SH-SY5Y (cell line): ENCODE measurements at regions not wholly inside any gene's neighbourhood (a gene's known extent, or its start where the extent isn't known, plus 50 kb on each side); places are given as distances from the start of the nearest gene placed in this dataset.

ENCODE experiments used
- GATA2 ChIP-seq: IDR thresholded peaks from 2 replicates; pipeline ENCODE4 v1.6.1; 2011; ENCODE audit warnings: mild to moderate bottlenecking, low read depth, low read length
- GATA3 ChIP-seq: IDR thresholded peaks from 2 replicates; pipeline ENCODE4 v1.6.1; 2011; ENCODE audit warnings: low read depth, mild to moderate bottlenecking, low read length, moderate library complexity

DNA sequence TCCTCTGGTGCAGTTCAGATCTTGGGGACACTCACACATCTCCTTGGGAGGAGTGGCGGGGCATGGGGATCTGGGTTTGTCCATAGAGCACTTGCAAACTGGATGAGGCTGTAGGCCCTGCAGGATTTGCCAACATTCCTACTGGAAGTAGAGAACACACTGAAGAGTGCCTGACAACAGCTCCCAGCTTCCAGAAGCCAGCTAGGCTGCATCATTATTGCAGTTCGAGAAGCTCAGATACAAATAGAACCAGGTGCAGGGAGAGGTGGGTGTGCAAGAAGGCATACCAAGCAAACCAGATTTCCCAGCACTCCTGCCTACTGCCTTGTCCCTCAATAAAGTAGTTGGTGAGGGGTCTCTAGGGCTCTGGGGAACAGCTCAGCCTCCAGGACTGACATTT lies 52.5 kb downstream of the RHOB start:
- TF ChIP-seq GATA2 (no peak), GATA3 (no peak)

DNA sequence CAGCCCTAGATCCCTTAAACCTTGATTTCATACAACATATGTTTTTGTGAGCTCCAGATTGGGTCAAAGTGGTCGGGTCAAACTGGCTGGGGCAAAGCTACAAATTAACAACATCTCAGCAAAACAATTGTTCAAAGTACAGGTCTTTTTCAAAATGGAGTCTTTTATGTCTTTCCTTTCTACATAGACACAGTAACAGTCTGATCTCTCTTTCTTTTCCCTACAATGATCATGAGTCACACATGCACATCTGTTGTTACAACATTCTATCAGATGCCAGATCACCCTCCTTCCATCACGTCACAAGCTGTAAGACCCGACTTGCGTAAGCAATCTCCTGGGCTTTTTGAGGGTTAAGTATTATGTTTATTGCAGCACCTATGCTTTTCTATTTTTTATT lies 55.1 kb downstream of the RHOB start:
- TF ChIP-seq GATA2, result no peak
- TF ChIP-seq GATA3, result no peak

DNA sequence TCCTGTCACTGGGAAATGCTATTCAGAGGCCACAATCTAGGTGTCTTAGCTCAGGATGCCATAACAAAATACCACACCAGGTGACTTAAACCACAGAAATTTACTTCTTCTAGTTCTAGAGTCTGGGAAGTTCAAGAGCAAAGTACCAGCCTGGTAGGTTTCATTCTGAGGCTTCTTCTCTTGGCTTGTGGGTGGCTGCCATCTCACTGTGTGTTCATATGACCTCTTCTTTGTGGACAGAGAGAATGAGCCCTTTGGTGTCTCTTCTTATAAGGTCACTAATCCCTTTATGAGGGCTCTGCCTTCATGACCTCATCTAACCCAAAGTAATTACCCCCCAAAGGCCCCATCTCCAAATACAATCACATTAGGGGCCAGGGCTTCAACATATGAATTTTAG lies 57.3 kb downstream of the RHOB start:
- TF ChIP-seq GATA3 (no peak), GATA2 (no peak)

DNA sequence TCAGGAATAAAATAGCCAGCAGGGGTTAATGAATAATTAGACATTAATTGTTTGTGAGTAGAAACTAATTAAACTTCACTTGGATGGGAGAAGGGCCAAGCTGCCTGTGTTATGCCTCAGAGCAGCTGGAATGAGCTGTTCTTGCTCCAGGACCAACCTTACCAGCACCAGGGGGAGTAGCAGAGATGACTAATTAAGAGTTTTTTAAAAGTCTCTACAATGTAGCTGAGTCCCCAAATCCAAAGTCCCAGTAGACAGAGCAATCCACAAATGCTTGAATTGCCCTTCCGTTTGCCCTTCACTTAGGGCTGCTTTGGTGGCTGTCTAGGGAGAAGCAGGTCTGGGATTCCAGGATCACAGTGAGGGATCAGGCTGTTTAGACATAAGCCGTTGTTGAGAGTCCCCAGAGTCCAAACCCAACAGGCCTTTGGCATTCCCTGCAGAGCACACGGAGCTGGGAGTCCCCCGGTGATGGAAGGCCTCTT lies 59.4 kb downstream of the RHOB start:
- no peak for TF ChIP-seq GATA2
- no peak for TF ChIP-seq GATA3

DNA sequence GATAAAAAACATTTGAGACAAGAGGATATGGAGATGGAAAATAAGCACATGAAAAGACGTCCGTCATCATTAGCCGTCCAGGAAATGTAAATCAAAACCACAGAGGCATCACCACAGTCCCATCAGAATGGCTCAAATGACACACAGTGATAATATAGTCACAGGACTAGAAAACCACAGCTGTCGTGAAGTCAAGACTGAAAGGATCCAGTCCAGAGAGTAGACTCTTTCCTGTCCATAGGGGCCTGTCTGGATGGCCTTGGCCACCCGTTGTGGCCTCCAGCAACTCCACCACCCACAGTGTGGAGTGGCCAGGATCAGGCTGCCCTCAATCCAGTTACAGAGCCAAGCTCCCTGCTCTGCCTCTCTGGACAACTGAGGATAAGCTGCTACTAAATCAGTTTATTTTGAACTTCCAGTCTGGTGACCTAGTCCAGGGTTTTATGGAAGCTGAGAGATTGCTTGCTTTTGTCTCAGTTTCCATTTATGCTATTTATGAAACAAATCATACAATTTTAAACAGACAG lies 60.4 kb downstream of the RHOB start:
- TF ChIP-seq GATA2 (no peak), GATA3 (no peak)

DNA sequence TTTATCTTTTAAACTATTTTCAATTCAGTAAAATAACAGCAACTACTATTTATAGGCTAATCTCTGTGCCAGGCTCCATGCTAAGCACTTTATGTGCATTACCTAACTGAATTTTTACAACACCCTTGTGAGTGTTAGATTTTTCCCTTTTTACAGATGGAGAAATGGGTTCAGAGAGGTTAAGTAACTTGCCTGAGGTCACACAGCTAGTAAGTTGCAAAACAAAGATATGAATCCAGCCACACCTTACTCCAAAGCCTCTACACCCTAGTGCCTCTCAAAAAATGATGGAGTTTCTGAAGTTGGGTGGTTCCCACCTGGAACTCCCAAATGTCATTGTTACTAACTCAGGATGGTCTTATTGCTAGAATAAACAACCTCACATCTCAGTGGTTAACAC lies 60.8 kb downstream of the RHOB start:
- TF ChIP-seq GATA2 (no peak), GATA3 (no peak)

DNA sequence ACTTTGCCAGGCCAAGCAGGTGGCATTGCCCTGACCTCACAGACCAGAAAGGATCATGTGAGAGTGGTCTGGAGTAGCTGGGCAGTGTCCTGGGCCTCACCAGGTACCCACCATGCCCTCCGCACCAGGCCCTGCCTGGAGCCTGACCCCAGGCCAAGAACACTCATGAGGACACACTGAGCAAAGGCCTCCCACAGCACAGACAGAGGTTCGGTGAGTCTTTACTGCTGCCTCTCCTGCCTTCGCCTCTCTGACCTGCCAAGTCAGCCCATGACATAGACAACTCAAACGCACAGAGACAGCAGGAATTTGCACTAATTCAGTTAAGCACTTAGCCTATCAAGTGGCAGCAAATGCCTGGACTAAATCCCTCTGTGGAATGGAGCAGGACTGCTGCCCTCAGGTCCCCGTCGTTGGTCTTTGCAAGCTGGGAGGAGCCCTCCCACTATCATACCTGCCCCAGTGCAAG lies 62.5 kb downstream of the RHOB start:
- TF ChIP-seq GATA2 (no peak), GATA3 (no peak)

DNA sequence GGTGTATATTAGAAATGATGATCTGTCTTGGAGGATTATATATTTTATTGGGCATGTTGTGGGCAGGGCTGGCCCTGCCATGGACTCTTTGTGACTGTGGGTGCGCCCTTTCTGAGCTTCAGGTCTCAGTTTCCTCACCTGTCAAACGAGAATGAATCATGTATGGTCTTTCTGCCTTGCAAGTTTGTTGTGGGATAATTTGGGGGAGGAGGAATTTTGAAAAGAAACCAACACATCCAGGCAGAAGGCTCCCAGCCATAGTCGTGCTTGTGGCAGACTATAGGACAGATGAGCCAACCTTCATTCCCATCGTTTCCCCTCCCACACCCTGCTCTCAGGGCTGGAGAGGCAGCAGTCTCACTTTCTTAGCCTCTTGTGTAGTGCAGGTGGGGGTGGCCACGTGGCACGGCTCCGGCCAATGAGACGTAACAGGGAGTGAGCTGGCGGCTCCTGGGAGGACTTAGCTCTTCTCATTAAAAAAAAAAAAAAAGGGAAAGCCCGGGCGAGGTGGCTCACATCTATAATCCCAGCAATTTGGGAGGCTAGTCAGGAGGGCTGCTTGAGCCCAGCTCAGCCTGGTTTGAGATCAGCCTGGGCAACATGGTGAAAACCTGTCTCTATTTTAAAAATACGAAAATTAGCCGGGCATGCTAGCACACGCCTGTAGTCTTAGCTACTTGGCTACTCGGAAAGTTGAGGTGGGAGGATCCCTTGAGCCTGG lies 63.1 kb downstream of the RHOB start:
- TF ChIP-seq GATA3, result no peak
- TF ChIP-seq GATA2, result no peak

DNA sequence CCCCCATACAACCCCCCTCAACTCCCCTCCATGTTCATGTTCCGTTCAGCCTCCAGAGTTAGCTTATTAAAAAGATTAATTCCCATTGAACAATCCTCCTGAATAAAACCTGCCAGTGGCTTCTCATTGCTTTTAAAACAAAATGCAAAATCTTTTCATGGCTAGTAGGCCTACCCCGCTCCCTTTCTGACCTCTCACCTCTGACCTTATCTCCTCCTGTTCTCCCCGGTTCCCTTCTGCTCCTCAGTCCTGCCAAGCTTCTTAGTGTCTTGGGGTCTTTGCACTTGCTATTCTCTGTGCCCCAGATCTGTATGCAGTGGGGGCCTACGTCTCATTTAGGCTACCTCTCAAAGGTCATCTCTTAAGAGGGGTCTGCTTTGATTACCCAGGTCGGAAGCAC lies 64.3 kb downstream of the RHOB start:
- TF ChIP-seq GATA2 (no peak), GATA3 (no peak)

DNA sequence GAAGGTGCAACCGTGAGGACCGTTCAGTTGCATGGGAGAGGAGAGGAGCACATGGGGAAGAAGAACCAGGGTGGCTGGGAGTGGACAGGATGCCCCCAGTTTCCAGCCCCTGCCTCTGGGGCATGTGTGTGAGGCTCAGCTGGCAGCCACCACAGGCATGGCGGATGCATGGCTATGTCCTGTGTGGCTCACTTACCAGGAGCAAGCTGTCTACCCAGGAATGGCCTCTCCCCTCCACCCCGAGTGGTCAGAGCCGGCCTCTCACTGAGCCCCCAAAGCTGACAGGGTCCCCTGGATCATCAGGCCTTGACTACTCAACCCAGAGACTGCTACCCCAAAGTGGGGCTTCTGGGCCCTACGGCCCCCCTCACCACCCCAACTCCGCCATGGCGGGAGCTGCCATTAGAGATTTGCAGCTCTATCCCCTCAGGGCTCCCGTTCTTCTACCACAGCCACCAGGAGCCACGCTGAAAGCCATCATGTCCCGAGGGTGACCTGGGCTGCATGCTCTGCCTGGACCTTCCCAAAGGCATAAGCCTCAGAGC lies 65.3 kb downstream of the RHOB start:
- TF ChIP-seq GATA3 (no peak), GATA2 (no peak)

DNA sequence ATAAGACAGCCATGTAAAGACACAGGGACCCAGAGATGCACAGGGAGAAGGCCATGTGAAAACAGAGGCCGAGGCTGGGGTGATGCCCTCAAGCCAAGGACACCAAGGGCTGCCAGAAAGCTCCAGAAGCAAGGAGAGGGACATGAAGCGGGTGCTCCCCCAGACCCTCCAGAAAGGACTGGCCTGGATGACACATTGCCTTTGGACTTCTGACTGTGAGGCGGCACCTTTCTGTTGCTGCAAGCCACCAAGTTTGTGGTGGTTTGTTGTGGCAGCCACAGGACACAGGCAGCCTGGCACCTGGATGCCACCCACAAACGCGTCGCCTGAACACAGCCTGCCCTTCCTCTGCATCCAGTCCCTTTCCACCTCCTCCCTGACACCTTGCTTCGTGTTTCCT lies 67.1 kb downstream of the RHOB start:
- TF ChIP-seq GATA2 (no peak), GATA3 (no peak)

DNA sequence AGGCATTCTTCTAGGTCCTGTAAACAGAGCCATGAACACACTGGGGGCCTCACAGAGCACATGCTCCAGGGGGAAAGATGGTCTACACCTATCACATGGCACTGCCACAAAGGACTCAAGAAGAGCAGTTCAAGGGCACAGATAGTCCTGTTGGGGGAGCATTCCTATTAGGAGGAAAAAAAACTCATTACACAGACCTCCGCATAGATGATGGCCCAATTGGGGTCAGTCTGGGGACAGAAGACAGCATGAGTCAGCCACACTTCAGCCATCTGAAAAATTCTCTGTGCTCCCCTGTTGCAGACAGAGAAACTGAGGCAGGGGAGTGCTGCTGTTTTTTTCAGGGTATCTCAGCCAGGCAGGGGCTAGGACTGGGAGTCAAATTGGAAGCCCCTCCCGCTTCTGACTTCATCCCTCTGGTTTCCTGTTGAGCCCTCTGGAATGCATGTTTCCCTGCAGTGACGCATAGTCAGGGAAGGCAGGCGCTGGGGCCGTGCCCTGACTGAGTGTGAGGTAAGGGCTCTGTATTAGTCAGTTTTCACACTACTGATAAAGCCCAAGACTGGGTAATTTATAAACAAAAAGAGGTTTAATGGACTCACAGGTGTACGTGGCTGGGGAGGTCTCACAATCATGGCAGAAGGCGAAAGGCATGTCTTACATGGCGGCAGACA lies 67.9 kb downstream of the RHOB start:
- TF ChIP-seq GATA2 (no peak), GATA3 (no peak)

DNA sequence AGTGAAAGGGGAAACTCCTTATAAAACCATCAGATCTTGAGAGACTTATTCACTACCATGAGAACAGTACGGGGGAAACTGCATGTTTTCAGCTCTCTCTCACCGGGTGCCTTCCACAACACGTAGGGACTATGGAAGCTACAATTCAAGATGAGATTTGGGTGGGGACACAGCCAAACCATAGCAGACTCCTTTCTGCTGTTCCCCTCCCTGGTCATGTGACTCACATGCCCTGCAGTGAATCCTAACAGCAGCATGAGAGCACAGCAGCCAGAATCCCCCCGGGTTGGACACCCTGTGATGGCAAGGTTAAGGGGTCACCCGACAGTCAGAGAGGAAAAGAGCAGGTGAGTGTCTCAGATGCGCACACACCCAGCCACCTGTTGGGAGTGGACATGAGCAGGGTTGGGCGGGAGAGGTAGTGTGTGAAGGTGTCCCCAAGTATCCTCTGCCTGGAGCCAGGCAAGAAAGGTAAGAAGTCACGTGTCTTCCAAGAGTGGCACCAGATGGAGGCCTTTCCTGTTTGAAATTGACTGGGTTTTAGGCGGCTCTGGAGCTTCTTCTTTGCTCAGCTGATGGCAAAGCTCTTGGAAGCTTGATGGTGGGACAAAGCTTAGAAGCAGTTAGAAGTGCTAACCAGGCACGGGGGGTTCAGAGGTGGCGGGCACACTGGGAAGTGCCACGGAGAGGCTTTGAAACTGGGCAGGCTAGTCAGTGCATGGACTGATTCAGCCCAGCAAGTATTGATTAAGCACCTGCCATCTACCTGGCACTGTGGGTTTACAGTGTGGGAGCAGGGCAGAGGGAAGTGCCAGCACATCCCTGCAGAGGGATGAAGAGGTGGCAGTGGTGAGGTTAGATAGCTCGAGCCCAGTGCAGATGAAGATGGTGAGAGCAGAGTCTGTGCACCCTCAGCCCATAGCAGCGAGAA lies 68.7 kb downstream of the RHOB start:
- TF ChIP-seq GATA2 (no peak), GATA3 (no peak)

DNA sequence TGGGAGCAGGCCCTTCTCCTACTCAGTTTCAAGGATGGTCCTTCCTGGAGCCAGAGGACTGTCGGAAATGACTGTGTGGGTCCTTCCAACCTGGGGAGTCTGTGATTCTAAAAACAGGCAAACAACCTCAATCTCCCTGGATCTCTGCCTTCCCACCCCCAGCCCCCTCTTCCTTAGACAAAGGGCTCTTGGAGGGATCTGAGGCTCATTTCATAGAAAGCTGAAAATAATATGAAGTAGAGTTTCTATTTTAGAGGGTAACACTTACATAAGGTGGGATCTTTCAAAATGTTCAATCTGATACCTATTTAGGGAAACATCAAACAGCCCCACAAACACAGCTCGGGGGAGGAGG lies 69.4 kb downstream of the RHOB start:
- no peak for TF ChIP-seq GATA3
- no peak for TF ChIP-seq GATA2
